K562 (cell line): ENCODE measurements at regions not wholly inside any gene's neighbourhood (a gene's known extent, or its start where the extent isn't known, plus 50 kb on each side); places are given as distances from the start of the nearest gene placed in this dataset.

ENCODE experiments used
- RBM14 ChIP-seq: fragments of 200-400 bp; formaldehyde crosslinking; IDR thresholded peaks from 2 replicates; pipeline ENCODE4 v1.6.1; 2018; ENCODE audit warnings: low read depth, mild to moderate bottlenecking, low read length, moderate library complexity, borderline replicate concordance; ENCODE audit not compliant: insufficient read depth
- TF ChIP-seq, protein P1 (sequence below), 2 experiments: fragments of 450-650 bp; formaldehyde crosslinking in 1 of 2; IDR thresholded peaks; 2 replicates each; pipeline versions ENCODE4 v1.4.0 to v1.6.1; 2014 to 2020; ENCODE audit warnings: mild to moderate bottlenecking in 2 of 2, borderline replicate concordance in 1 of 2, low read depth in 1 of 2
- TF ChIP-seq, protein P2 (sequence below): fragments of 150-350 bp; IDR thresholded peaks from 2 replicates; pipeline ENCODE4 v1.6.1; 2014; ENCODE audit warnings: low read depth, mild to moderate bottlenecking, low read length, borderline replicate concordance

DNA sequence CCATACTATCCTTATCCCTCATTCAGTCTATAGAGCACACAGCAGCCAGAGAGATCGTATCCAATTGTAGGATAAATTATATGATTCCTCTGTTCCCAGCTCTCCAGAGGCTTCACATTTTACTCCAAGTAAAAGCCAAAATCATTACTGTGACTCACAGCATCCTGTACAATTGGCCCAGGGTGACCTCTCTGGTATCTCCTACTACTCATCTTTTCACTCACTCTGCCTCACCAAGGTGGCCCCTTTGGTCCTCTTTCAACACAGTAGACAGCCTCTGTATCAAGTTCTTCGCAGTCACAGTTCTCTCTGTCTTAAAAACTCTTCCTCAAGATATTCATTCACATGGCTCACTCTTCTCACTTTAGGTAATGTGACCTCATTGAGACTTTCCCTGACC, 72.6 kb upstream of the LSM8 start (continued):
- TF ChIP-seq, protein P1, sequence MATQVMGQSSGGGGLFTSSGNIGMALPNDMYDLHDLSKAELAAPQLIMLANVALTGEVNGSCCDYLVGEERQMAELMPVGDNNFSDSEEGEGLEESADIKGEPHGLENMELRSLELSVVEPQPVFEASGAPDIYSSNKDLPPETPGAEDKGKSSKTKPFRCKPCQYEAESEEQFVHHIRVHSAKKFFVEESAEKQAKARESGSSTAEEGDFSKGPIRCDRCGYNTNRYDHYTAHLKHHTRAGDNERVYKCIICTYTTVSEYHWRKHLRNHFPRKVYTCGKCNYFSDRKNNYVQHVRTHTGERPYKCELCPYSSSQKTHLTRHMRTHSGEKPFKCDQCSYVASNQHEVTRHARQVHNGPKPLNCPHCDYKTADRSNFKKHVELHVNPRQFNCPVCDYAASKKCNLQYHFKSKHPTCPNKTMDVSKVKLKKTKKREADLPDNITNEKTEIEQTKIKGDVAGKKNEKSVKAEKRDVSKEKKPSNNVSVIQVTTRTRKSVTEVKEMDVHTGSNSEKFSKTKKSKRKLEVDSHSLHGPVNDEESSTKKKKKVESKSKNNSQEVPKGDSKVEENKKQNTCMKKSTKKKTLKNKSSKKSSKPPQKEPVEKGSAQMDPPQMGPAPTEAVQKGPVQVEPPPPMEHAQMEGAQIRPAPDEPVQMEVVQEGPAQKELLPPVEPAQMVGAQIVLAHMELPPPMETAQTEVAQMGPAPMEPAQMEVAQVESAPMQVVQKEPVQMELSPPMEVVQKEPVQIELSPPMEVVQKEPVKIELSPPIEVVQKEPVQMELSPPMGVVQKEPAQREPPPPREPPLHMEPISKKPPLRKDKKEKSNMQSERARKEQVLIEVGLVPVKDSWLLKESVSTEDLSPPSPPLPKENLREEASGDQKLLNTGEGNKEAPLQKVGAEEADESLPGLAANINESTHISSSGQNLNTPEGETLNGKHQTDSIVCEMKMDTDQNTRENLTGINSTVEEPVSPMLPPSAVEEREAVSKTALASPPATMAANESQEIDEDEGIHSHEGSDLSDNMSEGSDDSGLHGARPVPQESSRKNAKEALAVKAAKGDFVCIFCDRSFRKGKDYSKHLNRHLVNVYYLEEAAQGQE (IDR thresholded peaks at IDR 0.05; ENCODE audit: borderline replicate concordance), result no peak
- TF ChIP-seq, protein P1 (CRISPR knock-in tag; IDR thresholded peaks at IDR 0.05; ENCODE audit: low read depth), result no peak
- TF ChIP-seq RBM14, result no peak
- TF ChIP-seq, protein P2, sequence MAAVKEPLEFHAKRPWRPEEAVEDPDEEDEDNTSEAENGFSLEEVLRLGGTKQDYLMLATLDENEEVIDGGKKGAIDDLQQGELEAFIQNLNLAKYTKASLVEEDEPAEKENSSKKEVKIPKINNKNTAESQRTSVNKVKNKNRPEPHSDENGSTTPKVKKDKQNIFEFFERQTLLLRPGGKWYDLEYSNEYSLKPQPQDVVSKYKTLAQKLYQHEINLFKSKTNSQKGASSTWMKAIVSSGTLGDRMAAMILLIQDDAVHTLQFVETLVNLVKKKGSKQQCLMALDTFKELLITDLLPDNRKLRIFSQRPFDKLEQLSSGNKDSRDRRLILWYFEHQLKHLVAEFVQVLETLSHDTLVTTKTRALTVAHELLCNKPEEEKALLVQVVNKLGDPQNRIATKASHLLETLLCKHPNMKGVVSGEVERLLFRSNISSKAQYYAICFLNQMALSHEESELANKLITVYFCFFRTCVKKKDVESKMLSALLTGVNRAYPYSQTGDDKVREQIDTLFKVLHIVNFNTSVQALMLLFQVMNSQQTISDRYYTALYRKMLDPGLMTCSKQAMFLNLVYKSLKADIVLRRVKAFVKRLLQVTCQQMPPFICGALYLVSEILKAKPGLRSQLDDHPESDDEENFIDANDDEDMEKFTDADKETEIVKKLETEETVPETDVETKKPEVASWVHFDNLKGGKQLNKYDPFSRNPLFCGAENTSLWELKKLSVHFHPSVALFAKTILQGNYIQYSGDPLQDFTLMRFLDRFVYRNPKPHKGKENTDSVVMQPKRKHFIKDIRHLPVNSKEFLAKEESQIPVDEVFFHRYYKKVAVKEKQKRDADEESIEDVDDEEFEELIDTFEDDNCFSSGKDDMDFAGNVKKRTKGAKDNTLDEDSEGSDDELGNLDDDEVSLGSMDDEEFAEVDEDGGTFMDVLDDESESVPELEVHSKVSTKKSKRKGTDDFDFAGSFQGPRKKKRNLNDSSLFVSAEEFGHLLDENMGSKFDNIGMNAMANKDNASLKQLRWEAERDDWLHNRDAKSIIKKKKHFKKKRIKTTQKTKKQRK, result no peak
